ENCODE measurements at regions not wholly inside any gene's neighbourhood (a gene's known extent, or its start where the extent isn't known, plus 50 kb on each side); places are given as distances from the start of the nearest gene placed in this dataset.
"Not testable (repeated sequence)": the region's sequence is repeated elsewhere in the genome, so short reads cannot be mapped to it uniquely, and the experiment has no call there.

- Histone ChIP-seq H3K27ac (ENCODE audit: low read depth, low read length) (no peak overlapping the region), H3K9me3 (ENCODE audit: low read length) (no peaks in the 10 kb centered on the region), H3K36me3 (ENCODE audit: insufficient read depth, low read length) (no peaks in the 10 kb centered on the region), H3K4me1 (ENCODE audit: insufficient read depth, low read length) (peaks cover 4% of the 10 kb centered on the region), H3K4me3 (ENCODE audit: low read length) (no peak overlapping the region), H3K27me3 (ENCODE audit: insufficient read depth, low read length, poor library complexity, severe bottlenecking) (no peaks in the 10 kb centered on the region)
- no peak for DNase-seq
- no peaks in the 10 kb centered on the region for H3K9me3 Mint-ChIP-seq
- H3K27me3 Mint-ChIP-seq: peaks cover 3 to 4% of the 10 kb centered on the region in 2 donors
- no peaks in the 10 kb centered on the region for H3K36me3 Mint-ChIP-seq
- ChIA-PET CTCF (no interaction called here), POLR2A (no interaction called here)
- no peak overlapping the region for H3K27ac Mint-ChIP-seq
- no peak overlapping the region for H3K4me3 Mint-ChIP-seq
- peaks cover 4 to 14% (median 11%) of the 10 kb centered on the region in 3 donors for H3K4me1 Mint-ChIP-seq
Measured at GRCh38 chr4:15186806-15187205, 184.5 kb downstream of the CPEB2 start.

DNA sequence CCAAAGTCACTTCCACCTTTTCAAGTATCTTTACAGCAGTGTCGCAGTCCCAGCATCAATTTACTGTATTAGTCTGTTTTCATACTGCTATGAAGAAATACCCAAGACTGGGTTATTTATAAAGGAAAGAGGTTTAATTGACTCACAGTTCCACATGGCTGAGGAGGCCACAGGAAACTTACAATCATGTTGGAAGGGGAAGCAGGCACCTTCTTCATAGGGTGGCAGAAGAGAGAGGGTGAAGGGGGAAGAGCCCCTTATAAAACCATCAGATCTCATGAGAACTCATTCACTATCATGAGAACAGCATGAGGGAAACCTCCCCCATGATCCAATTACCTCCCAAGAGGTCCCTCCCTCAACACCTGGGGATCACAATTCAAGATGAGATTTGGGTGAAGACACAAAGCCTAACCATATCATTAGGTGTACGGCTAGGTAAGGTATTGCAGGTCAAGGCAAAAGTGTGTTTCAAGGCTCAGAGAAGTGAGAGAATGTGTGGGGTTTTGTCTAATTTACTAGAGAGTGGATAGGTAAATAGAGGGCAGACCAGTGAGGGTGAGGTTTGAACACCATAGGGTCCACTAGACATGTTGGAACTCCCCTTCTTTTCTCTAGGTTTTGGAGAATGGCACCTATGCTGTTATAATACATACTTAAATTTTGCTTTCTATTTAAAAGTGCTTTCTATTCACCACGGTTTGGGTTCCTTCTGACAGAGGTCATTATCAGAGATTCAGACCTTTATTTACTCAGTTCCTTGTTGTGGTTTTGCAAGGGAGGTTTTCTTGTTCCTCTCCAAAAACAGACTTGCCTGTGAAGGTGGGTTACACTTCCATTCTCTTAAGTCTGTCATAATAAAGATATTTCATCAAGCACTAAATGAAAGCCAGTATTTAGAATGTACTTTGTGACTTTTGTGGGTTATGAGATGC, 186.6 kb downstream of the CPEB2 start:
- ChIA-PET CTCF (no interaction called here), POLR2A (no interaction called here)
- H3K4me1 ChIP-seq (ENCODE audit: insufficient read depth, low read length): no peaks in the 10 kb centered on the region
- no peaks in the 10 kb centered on the region for H3K36me3 ChIP-seq (ENCODE audit: insufficient read depth, low read length)
- H3K36me3 Mint-ChIP-seq: no peaks in the 10 kb centered on the region
- no peak overlapping the region for H3K4me3 Mint-ChIP-seq
- H3K9me3 Mint-ChIP-seq: no peaks in the 10 kb centered on the region
- no peaks in the 10 kb centered on the region for H3K9me3 ChIP-seq (ENCODE audit: low read length)
- H3K27ac Mint-ChIP-seq: no peak overlapping the region
- no peak for DNase-seq
- H3K4me3 ChIP-seq (ENCODE audit: low read length): no peak overlapping the region
- no peaks in the 10 kb centered on the region for H3K27me3 ChIP-seq (ENCODE audit: insufficient read depth, low read length, poor library complexity, severe bottlenecking)
- H3K4me1 Mint-ChIP-seq: no peaks in the 10 kb centered on the region
- H3K27me3 Mint-ChIP-seq: peaks cover 0 to 4% of the 10 kb centered on the region in 2 donors
- H3K27ac ChIP-seq (ENCODE audit: low read depth, low read length): no peak overlapping the region

DNA sequence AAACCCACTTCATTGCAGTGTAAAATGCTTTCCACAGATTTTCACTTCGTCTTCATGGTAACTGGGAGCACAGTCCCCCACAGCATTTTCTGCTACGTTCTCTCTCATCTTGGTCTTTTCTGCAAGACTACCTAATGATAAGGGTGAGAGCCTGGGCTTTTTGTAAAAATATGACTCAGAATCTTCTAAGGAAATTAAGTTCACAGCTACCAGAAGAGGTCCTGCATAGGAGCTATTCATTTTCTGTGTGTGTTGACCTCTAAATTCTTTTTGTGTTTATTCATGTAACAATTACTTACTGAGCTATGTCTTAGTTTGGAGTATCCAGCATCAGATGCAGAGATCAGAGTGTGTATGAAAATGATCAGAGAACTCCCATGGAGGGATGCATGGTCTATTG, 192.2 kb downstream of the CPEB2 start:
- Mint-ChIP-seq H3K4me1 (no peaks in the 10 kb centered on the region), H3K36me3 (no peaks in the 10 kb centered on the region), H3K4me3 (no peak overlapping the region), H3K27me3 (peaks cover 0 to 7% of the 10 kb centered on the region in 2 donors), H3K27ac (no peak overlapping the region), H3K9me3 (no peaks in the 10 kb centered on the region)
- POLR2A ChIA-PET: no interaction called here
- no peaks in the 10 kb centered on the region for H3K4me1 ChIP-seq (ENCODE audit: insufficient read depth, low read length)
- H3K9me3 ChIP-seq (ENCODE audit: low read length): no peaks in the 10 kb centered on the region
- H3K27ac ChIP-seq (ENCODE audit: low read depth, low read length): no peak overlapping the region
- H3K36me3 ChIP-seq (ENCODE audit: insufficient read depth, low read length): no peaks in the 10 kb centered on the region
- no peak overlapping the region for H3K4me3 ChIP-seq (ENCODE audit: low read length)
- DNase-seq: no peak
- CTCF ChIA-PET: no interaction called here
- no peaks in the 10 kb centered on the region for H3K27me3 ChIP-seq (ENCODE audit: insufficient read depth, low read length, poor library complexity, severe bottlenecking)

GRCh38 chr4:15197005-15197404, 194.7 kb downstream of the CPEB2 start:
- H3K4me1 ChIP-seq (ENCODE audit: insufficient read depth, low read length): no peaks in the 10 kb centered on the region
- H3K9me3 ChIP-seq (ENCODE audit: low read length): no peaks in the 10 kb centered on the region
- no peaks in the 10 kb centered on the region for H3K36me3 Mint-ChIP-seq
- H3K4me3 ChIP-seq (ENCODE audit: low read length): no peak overlapping the region
- no peaks in the 10 kb centered on the region for H3K27me3 ChIP-seq (ENCODE audit: insufficient read depth, low read length, poor library complexity, severe bottlenecking)
- ChIA-PET POLR2A (no interaction called here), CTCF (interaction anchor here (1.1 kb wide), 1 partner anchor 15 kb away, joined by 3 read pairs; no protein-coding TSS in a partner anchor)
- H3K27ac ChIP-seq (ENCODE audit: low read depth, low read length): no peak overlapping the region
- H3K9me3 Mint-ChIP-seq: no peaks in the 10 kb centered on the region
- peaks cover 0 to 5% of the 10 kb centered on the region in 2 donors for H3K27me3 Mint-ChIP-seq
- H3K27ac Mint-ChIP-seq: no peak overlapping the region
- H3K4me1 Mint-ChIP-seq: no peaks in the 10 kb centered on the region
- no peaks in the 10 kb centered on the region for H3K36me3 ChIP-seq (ENCODE audit: insufficient read depth, low read length)
- no peak for DNase-seq
- no peak overlapping the region for H3K4me3 Mint-ChIP-seq

- Mint-ChIP-seq H3K4me3 (no peak overlapping the region), H3K4me1 (no peaks in the 10 kb centered on the region), H3K27me3 (peaks cover 0 to 5% of the 10 kb centered on the region in 2 donors), H3K27ac (no peak overlapping the region), H3K9me3 (no peaks in the 10 kb centered on the region), H3K36me3 (no peaks in the 10 kb centered on the region)
- CTCF ChIA-PET: no interaction called here
- POLR2A ChIA-PET: no interaction called here
- Histone ChIP-seq H3K27ac (ENCODE audit: low read depth, low read length) (no peak overlapping the region), H3K9me3 (ENCODE audit: low read length) (no peaks in the 10 kb centered on the region), H3K27me3 (ENCODE audit: insufficient read depth, low read length, poor library complexity, severe bottlenecking) (no peaks in the 10 kb centered on the region), H3K4me1 (ENCODE audit: insufficient read depth, low read length) (no peaks in the 10 kb centered on the region), H3K36me3 (ENCODE audit: insufficient read depth, low read length) (no peaks in the 10 kb centered on the region), H3K4me3 (ENCODE audit: low read length) (no peak overlapping the region)
- DNase-seq: no peak
Measured at GRCh38 chr4:15198070-15198727, 195.9 kb downstream of the CPEB2 start.

DNA sequence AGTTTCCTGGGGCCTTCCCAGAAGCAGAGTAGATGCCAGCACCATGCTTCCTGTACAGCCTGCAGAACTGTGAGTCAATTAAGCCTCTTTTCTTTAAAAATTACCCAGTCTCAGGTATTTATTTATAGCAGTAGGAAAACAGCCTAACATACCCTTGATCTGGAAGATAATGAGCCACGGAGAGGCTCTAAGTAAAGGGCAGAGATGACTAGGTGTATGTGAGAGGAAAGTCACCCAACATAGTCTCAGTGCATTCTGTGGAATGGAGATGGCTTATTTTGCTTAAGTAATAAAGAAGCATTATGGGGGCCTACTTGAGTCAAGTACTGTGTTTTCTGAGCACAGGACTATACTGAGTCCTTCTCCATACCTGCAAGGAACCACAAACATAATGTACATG, 199.5 kb downstream of the CPEB2 start:
- Mint-ChIP-seq H3K9me3 (peaks cover 5 to 14% (median 11%) of the 10 kb centered on the region in 5 donors), H3K4me3 (no peak overlapping the region), H3K4me1 (no peaks in the 10 kb centered on the region), H3K36me3 (peaks cover 0 to 2% (median 0%) of the 10 kb centered on the region in 3 donors), H3K27me3 (peaks cover 0 to 2% of the 10 kb centered on the region in 2 donors), H3K27ac (no peak overlapping the region)
- no peaks in the 10 kb centered on the region for H3K4me1 ChIP-seq (ENCODE audit: insufficient read depth, low read length)
- H3K4me3 ChIP-seq (ENCODE audit: low read length): no peak overlapping the region
- CTCF ChIA-PET: no interaction called here
- H3K36me3 ChIP-seq (ENCODE audit: insufficient read depth, low read length): no peaks in the 10 kb centered on the region
- peaks cover 7% of the 10 kb centered on the region for H3K9me3 ChIP-seq (ENCODE audit: low read length)
- POLR2A ChIA-PET: no interaction called here
- no peaks in the 10 kb centered on the region for H3K27me3 ChIP-seq (ENCODE audit: insufficient read depth, low read length, poor library complexity, severe bottlenecking)
- DNase-seq: no peak
- no peak overlapping the region for H3K27ac ChIP-seq (ENCODE audit: low read depth, low read length)

DNA sequence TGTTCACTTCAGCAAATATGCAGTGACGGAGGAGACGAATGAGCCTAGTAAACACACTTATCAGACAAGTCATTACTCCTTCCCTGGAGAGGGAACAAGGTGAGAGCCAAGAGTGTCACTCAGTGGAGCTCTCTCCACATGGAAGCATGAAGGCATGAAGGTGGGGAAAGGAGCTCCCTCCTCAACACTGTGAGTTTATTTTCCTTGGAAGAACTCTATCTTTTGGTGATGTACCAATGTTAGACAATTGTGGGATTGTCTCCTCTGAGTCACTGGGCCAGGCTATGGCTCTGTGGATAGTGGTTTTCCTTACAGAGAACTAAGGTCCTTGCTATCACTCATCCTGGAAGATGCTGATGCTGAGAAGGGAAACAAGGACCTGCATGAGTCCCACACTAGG, 200.2 kb downstream of the CPEB2 start:
- no peaks in the 10 kb centered on the region for H3K4me1 Mint-ChIP-seq
- H3K9me3 ChIP-seq (ENCODE audit: low read length): peaks cover 8% of the 10 kb centered on the region
- no peak overlapping the region for H3K4me3 Mint-ChIP-seq
- peaks cover 0 to 4% of the 10 kb centered on the region in 2 donors for H3K27me3 Mint-ChIP-seq
- H3K4me3 ChIP-seq (ENCODE audit: low read length): no peak overlapping the region
- H3K27me3 ChIP-seq (ENCODE audit: insufficient read depth, low read length, poor library complexity, severe bottlenecking): no peaks in the 10 kb centered on the region
- no peaks in the 10 kb centered on the region for H3K36me3 ChIP-seq (ENCODE audit: insufficient read depth, low read length)
- H3K4me1 ChIP-seq (ENCODE audit: insufficient read depth, low read length): no peaks in the 10 kb centered on the region
- H3K27ac Mint-ChIP-seq: no peak overlapping the region
- no peak overlapping the region for H3K27ac ChIP-seq (ENCODE audit: low read depth, low read length)
- DNase-seq: no peak
- ChIA-PET POLR2A (no interaction called here), CTCF (no interaction called here)
- peaks cover 6 to 20% (median 17%) of the 10 kb centered on the region in 5 donors for H3K9me3 Mint-ChIP-seq
- H3K36me3 Mint-ChIP-seq: peaks cover 0 to 8% (median 0%) of the 10 kb centered on the region in 3 donors

DNA sequence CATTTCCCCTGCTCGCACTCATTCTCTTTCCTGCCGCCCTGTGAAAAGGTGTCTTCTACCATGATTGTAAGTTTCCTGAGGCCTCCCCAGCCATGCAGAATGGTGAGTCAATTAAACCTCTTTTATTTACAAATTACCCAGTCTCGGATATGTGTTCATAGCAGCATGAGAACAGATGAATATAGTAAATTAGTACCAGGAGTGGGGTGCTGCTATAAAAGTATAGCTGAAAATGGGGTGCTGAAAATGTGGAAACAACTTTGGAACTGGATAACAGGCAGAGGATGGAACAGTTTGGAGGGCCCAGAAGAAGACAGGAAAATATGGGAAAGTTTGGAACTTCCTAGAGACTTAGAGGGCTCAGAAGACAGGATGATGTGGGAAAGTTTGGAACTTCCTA, 204.2 kb downstream of the CPEB2 start:
- H3K27ac Mint-ChIP-seq; CTCF ChIA-PET; H3K4me3 Mint-ChIP-seq; POLR2A ChIA-PET; H3K4me1 ChIP-seq (ENCODE audit: insufficient read depth, low read length); H3K36me3 ChIP-seq (ENCODE audit: insufficient read depth, low read length); H3K4me3 ChIP-seq (ENCODE audit: low read length); H3K27ac ChIP-seq (ENCODE audit: low read depth, low read length); H3K4me1 Mint-ChIP-seq; H3K9me3 ChIP-seq (ENCODE audit: low read length); H3K36me3 Mint-ChIP-seq; H3K27me3 ChIP-seq (ENCODE audit: insufficient read depth, low read length, poor library complexity, severe bottlenecking); DNase-seq: not testable (repeated sequence)
- Mint-ChIP-seq H3K9me3 (peaks cover 9 to 28% (median 25%) of the 10 kb centered on the region in 5 donors), H3K27me3 (peaks cover 5 to 17% of the 10 kb centered on the region in 2 donors)

Measured in CD8-positive, alpha-beta memory T cell (primary cell).